HEK293 (cell line): ENCODE measurements at regions not wholly inside any gene's neighbourhood (a gene's known extent, or its start where the extent isn't known, plus 50 kb on each side); places are given as distances from the start of the nearest gene placed in this dataset.

Source experiments
- FEZF1 ChIP-seq: fragments of 450-650 bp; formaldehyde crosslinking; IDR thresholded peaks from 2 replicates; pipeline ENCODE4 v1.5.1; 2016; ENCODE audit warnings: missing biosample characterization, missing genetic modification characterization
- MZF1 ChIP-seq: fragments of 450-650 bp; formaldehyde crosslinking; IDR thresholded peaks from 2 replicates; pipeline ENCODE4 v1.5.1; 2017; ENCODE audit warnings: missing biosample characterization, missing genetic modification characterization, borderline replicate concordance
- YY1 ChIP-seq: fragments of 450-650 bp; formaldehyde crosslinking; IDR thresholded peaks from 2 replicates; pipeline ENCODE4 v1.5.1; 2018; ENCODE audit warnings: missing biosample characterization, missing genetic modification characterization
- ZBTB17 ChIP-seq: fragments of 450-650 bp; formaldehyde crosslinking; IDR thresholded peaks from 2 replicates; pipeline ENCODE4 v1.5.1; 2016; ENCODE audit warnings: missing biosample characterization, missing genetic modification characterization
- ZNF211 ChIP-seq: fragments of 450-650 bp; formaldehyde crosslinking; IDR thresholded peaks from 2 replicates; pipeline ENCODE4 v1.5.1; 2016; ENCODE audit warnings: low read depth, missing biosample characterization, missing genetic modification characterization
- ZNF223 ChIP-seq: fragments of 450-650 bp; formaldehyde crosslinking; IDR thresholded peaks from 2 replicates; pipeline ENCODE4 v1.5.1; 2016; ENCODE audit warnings: missing biosample characterization, missing genetic modification characterization
- ZNF274 ChIP-seq, 2 experiments: fragments of 200-500 bp in 1 of 2; fragments of 450-650 bp in 1 of 2; sonication (Bioruptor generic) in 1 of 2; formaldehyde crosslinking in 1 of 2; IDR thresholded peaks; 2 replicates each; pipeline versions ENCODE4 v1.5.1 to v1.6.1; 2014 to 2016; ENCODE audit warnings: borderline replicate concordance in 1 of 2, inconsistent platforms in 1 of 2, low read length in 1 of 2, missing biosample characterization in 1 of 2, missing genetic modification characterization in 1 of 2
- ZNF280D ChIP-seq: fragments of 450-650 bp; formaldehyde crosslinking; IDR thresholded peaks from 2 replicates; pipeline ENCODE4 v1.5.1; 2016; ENCODE audit warnings: missing biosample characterization, missing genetic modification characterization
- ZNF324 ChIP-seq: fragments of 450-650 bp; formaldehyde crosslinking; IDR thresholded peaks from 2 replicates; pipeline ENCODE4 v1.5.1; 2016; ENCODE audit warnings: missing biosample characterization, missing genetic modification characterization
- ZNF747 ChIP-seq: fragments of 450-650 bp; formaldehyde crosslinking; IDR thresholded peaks from 2 replicates; pipeline ENCODE4 v1.5.1; 2016; ENCODE audit warnings: missing biosample characterization, missing genetic modification characterization
- ZNF785 ChIP-seq: fragments of 450-650 bp; formaldehyde crosslinking; IDR thresholded peaks from 2 replicates; pipeline ENCODE4 v1.5.1; 2016; ENCODE audit warnings: missing biosample characterization, missing genetic modification characterization

- no peak for TF ChIP-seq ZNF223 (tag by site-specific recombination)
- no peak for TF ChIP-seq ZNF785 (tag by site-specific recombination)
- TF ChIP-seq YY1 (tag by site-specific recombination), result no peak
- TF ChIP-seq MZF1 (tag by site-specific recombination), result no peak
- TF ChIP-seq ZNF747, result no peak
- no peak for TF ChIP-seq ZNF274 (IDR thresholded peaks at IDR 0.05; ENCODE audit: low read length)
- TF ChIP-seq ZNF274 (tag by site-specific recombination; IDR thresholded peaks at IDR 0.05; ENCODE audit: borderline replicate concordance), result no peak
- no peak for TF ChIP-seq ZNF211 (tag by site-specific recombination)
- TF ChIP-seq FEZF1, result no peak
- TF ChIP-seq ZBTB17, result no peak
- no peak for TF ChIP-seq ZNF280D
- TF ChIP-seq ZNF324 (tag by site-specific recombination), result no peak
These were observed 1047.2 kb downstream of the CDH11 start for GRCh38 chr16:64074706-64075105.
